HL-60 (cell line): ENCODE measurements at regions not wholly inside any gene's neighbourhood (a gene's known extent, or its start where the extent isn't known, plus 50 kb on each side); places are given as distances from the start of the nearest gene placed in this dataset.
"Not testable (repeated sequence)": the region's sequence is repeated elsewhere in the genome, so short reads cannot be mapped to it uniquely, and the experiment has no call there.

ENCODE experiments used
- DNase-seq, 2 experiments: peaks; one replicate each; pipeline ENCODE4 v3.0.0-alpha.2; 2010 to 2020; ENCODE audit warnings: low read depth in 1 of 2, low spot score in 1 of 2
- H3K27ac ChIP-seq: fragments of 250-450 bp; sonication (Bioruptor Pico); replicated peaks from 2 replicates; pipeline ENCODE4 v1.5.1; 2020; ENCODE audit warnings: mild to moderate bottlenecking, moderate library complexity
- H3K27me3 ChIP-seq: fragments of 250-450 bp; sonication (Bioruptor Pico); 2 replicates; pipeline ENCODE4 v1.5.1; 2021; ENCODE audit warnings: mild to moderate bottlenecking, moderate library complexity; ENCODE audit not compliant: insufficient read depth, poor library complexity, severe bottlenecking
- H3K4me3 ChIP-seq: replicated peaks from 2 replicates; pipeline ENCODE4 v1.5.1; 2011; ENCODE audit warnings: mild to moderate bottlenecking, control low read depth, low read length; ENCODE audit not compliant: insufficient read depth
- GABPA ChIP-seq: IDR thresholded peaks from 2 replicates; pipeline ENCODE4 v1.6.1; 2012; ENCODE audit warnings: low read depth
- POLR2AphosphoS5 ChIP-seq: IDR thresholded peaks from 2 replicates; pipeline ENCODE4 v1.6.1; 2012; ENCODE audit warnings: low read depth
- SPI1 ChIP-seq: IDR thresholded peaks from 2 replicates; pipeline ENCODE4 v1.6.1; 2012; ENCODE audit warnings: low read depth, mild to moderate bottlenecking, borderline replicate concordance
- TF ChIP-seq, protein P1 (sequence below): IDR thresholded peaks from 2 replicates; pipeline ENCODE4 v1.6.1; 2012; ENCODE audit warnings: low read depth; ENCODE audit not compliant: insufficient replicate concordance
- TF ChIP-seq, protein P2 (sequence below): IDR thresholded peaks from one replicate; pipeline ENCODE4 v1.5.1; 2011; ENCODE audit warnings: low read length, control low read depth, inconsistent platforms; ENCODE audit not compliant: insufficient read depth

DNA sequence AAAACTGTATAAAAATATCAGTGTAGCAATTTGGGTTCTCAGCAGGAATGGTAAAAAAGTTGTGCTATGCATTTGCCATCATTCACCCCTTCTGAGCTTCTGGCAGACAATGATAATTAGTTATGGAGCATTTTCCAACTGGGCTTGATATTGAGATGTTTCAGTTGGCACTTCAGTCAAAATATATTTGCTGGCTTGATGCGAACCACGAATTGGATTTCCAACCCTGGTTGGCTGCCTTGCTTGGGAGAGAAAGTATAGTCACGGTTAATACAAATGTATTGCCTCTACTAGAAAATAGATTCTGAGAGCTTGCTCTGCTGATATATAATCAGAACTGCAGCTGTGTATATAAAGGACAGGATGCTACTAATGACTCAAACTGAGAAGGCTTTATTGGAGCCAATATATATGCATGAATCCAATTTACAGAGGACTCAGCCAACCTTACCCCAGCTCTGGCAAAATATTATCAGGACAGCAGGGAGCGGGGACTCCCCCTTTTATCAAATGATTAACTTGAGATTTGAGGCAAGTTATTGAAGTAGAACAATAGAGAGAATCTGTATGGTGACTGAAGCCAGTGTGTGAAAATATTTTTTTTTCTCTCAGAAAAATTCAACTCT, 219.8 kb upstream of the SMIM30 start:
- no peak for TF ChIP-seq GABPA
- TF ChIP-seq SPI1: no peak
- TF ChIP-seq, protein P1, sequence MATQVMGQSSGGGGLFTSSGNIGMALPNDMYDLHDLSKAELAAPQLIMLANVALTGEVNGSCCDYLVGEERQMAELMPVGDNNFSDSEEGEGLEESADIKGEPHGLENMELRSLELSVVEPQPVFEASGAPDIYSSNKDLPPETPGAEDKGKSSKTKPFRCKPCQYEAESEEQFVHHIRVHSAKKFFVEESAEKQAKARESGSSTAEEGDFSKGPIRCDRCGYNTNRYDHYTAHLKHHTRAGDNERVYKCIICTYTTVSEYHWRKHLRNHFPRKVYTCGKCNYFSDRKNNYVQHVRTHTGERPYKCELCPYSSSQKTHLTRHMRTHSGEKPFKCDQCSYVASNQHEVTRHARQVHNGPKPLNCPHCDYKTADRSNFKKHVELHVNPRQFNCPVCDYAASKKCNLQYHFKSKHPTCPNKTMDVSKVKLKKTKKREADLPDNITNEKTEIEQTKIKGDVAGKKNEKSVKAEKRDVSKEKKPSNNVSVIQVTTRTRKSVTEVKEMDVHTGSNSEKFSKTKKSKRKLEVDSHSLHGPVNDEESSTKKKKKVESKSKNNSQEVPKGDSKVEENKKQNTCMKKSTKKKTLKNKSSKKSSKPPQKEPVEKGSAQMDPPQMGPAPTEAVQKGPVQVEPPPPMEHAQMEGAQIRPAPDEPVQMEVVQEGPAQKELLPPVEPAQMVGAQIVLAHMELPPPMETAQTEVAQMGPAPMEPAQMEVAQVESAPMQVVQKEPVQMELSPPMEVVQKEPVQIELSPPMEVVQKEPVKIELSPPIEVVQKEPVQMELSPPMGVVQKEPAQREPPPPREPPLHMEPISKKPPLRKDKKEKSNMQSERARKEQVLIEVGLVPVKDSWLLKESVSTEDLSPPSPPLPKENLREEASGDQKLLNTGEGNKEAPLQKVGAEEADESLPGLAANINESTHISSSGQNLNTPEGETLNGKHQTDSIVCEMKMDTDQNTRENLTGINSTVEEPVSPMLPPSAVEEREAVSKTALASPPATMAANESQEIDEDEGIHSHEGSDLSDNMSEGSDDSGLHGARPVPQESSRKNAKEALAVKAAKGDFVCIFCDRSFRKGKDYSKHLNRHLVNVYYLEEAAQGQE: no peak
- TF ChIP-seq, protein P2, sequence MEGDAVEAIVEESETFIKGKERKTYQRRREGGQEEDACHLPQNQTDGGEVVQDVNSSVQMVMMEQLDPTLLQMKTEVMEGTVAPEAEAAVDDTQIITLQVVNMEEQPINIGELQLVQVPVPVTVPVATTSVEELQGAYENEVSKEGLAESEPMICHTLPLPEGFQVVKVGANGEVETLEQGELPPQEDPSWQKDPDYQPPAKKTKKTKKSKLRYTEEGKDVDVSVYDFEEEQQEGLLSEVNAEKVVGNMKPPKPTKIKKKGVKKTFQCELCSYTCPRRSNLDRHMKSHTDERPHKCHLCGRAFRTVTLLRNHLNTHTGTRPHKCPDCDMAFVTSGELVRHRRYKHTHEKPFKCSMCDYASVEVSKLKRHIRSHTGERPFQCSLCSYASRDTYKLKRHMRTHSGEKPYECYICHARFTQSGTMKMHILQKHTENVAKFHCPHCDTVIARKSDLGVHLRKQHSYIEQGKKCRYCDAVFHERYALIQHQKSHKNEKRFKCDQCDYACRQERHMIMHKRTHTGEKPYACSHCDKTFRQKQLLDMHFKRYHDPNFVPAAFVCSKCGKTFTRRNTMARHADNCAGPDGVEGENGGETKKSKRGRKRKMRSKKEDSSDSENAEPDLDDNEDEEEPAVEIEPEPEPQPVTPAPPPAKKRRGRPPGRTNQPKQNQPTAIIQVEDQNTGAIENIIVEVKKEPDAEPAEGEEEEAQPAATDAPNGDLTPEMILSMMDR: no peak
- no peak for TF ChIP-seq POLR2AphosphoS5
- no peak overlapping the region for H3K4me3 ChIP-seq
- no peaks in the 10 kb centered on the region for H3K27me3 ChIP-seq
- no peak overlapping the region for H3K27ac ChIP-seq
- DNase-seq: no peak

DNA sequence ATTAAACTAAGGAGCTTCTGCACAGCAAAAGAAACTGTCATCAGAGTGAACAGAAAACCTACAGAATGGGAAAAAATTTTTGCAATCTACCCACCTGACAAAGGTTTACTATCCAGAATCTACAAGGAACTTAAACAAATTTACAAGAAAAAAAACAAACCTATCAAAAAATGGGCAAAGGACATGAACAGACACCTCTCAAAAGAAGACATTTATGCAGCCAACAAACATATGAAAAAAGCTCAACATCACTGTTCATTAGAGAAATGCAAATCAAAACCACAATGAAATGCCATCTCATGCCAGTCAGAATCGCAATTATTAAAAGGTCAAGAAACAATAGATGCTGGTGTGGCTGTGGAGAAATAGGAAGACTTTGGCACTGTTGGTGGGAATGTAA, 218.5 kb upstream of the SMIM30 start:
- not testable (repeated sequence) for H3K27ac ChIP-seq, H3K27me3 ChIP-seq, DNase-seq

DNA sequence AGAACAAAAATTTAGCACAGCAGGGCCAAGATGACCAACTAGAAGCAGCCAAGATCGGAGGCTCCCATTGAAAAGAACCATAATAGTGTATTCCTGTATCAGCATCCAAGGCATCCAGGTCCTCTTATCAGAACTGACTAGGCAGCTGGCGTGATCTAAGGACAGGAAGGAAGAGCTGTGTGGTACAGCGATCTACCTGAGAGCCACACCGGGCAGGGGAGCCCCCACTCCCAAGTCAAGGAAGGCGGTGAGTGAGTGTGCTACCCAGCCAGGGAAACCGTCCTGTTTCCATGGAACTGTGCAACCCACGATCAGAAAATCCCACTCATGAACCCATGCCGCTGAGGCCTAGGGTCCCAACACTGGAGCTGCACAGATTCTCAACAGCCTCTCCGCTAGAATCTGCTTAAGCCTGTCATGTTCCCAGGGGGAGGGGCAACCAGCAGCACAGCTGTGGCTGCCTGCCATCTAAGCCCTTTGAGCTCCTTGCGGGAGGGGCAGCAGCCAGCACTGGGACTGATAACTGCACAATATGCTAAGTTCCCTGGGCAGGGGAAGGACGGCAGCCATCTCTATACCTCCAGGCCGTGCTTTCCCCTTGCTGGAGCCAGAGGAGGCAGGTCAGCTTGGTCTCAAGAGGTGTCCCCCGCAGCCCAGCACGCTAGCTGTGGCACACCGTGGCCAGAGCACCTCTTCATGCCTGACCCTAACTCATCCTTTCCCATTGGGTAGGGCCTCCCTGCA, 213.0 kb upstream of the SMIM30 start:
- H3K4me3 ChIP-seq: no peak overlapping the region
- no peak overlapping the region for H3K27ac ChIP-seq
- TF ChIP-seq, protein P1: no peak
- TF ChIP-seq SPI1: no peak
- no peak for TF ChIP-seq GABPA
- TF ChIP-seq, protein P2: no peak
- TF ChIP-seq POLR2AphosphoS5: no peak
- no peak for DNase-seq
- no peaks in the 10 kb centered on the region for H3K27me3 ChIP-seq

More for the DNA sequence above, 218.5 kb upstream of the SMIM30 start:
- H3K4me3 ChIP-seq: not testable (repeated sequence)

DNA sequence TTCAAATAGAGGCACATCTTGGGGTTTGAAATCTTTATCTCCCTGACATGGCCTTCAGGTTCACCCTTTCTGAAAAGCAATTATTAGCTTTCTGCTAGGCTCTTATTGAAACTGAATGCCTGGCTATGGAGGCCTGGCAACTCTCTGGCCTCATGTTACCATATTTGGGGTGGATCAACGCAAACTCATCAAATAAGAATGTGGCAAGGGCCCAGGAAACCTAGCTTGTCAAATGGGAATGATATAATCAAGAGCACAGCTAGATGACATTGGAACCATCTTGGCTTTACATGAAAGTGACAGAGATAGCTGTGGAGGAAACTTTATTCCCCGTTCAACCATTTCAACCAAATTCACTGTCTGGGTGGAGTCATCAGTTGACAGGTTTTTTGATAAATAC, 202.8 kb upstream of the SMIM30 start:
- DNase-seq: no peak
- H3K27ac ChIP-seq: no peak overlapping the region
- no peak overlapping the region for H3K4me3 ChIP-seq
- no peak for TF ChIP-seq SPI1
- TF ChIP-seq, protein P1: no peak
- TF ChIP-seq POLR2AphosphoS5: no peak
- TF ChIP-seq GABPA: no peak
- TF ChIP-seq, protein P2: no peak
- H3K27me3 ChIP-seq: no peaks in the 10 kb centered on the region
